Activated effector memory CD4-positive, alpha-beta T cell treated with anti-CD3 and anti-CD28 coated beads, Interleukin-2, amount 50 U/mL, for 16 hours (primary cell): ENCODE measurements at regions not wholly inside any gene's neighbourhood (a gene's known extent, or its start where the extent isn't known, plus 50 kb on each side); places are given as distances from the start of the nearest gene placed in this dataset.

Source experiments
- DNase-seq: peaks from one replicate; pipeline ENCODE4 v3.0.0-alpha.2; 2020

DNA sequence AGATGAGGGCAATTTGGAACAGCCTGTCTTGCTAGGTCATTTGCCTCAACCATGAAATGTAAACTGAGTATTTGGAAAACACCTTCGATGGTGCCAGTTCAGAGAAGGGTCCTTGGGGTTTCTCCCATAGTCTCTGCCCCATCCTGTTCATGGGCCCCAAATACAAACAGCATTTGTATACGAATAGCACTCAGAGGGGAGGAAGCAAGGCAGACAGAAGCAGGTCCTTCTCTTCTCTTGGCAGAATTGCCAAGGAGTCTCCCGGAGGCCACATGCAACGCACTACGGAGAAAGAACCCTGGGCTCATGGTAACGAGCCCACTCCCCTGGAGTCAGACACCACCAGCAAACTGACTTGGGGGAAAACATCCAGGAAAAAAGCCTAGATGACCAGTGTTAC lies 162.1 kb downstream of the RAB11FIP2 start:
- no peak for DNase-seq

DNA sequence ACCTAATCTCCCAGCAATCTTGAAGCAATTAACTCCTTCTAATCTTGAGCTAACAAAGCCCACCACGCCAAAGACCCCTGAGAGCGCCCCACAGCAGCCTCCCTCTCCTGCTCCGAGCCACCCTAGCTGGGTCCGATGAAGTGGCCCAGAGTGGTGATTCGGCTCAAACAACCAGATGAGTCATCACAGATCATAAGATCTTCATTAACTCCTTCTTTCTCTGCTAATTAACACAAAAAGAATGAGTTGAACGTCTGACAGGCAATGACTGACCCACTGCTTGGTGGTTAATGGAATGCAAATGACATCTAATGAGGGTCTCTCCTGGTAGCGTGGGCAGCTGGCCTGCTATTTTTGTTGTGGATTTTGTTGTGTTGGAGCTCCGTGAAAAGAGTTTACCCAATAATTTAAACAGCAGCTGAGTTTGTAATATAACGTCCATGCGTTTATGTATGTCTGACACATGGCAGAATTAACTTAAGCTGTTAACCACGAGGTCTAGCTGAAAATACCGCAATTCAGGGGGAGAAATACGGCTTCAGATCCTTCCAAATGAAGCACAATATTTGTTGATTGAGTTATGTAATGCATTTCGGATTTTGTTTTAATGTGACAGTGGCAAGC lies 161.4 kb downstream of the RAB11FIP2 start:
- DNase-seq: no peak

DNA sequence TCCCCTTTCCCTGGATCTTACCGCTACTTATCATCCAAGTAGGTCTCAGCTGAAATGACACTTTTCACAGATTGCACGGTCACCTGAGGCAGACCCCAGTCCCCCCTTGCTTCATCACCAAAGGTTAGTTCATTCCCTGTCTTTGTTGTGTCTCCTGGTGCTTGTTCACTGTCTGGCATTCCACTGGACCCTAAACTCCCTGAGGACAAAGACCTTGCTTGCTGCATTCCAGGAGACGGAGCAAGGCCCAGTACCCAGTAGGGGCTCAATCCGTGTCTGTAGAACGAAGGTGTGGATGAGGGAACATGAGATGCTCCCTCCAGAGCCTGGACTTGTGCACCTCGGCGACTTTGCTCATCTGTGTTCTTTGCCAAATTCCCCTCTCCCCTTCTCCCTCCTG lies 160.0 kb downstream of the RAB11FIP2 start:
- DNase-seq: no peak

DNA sequence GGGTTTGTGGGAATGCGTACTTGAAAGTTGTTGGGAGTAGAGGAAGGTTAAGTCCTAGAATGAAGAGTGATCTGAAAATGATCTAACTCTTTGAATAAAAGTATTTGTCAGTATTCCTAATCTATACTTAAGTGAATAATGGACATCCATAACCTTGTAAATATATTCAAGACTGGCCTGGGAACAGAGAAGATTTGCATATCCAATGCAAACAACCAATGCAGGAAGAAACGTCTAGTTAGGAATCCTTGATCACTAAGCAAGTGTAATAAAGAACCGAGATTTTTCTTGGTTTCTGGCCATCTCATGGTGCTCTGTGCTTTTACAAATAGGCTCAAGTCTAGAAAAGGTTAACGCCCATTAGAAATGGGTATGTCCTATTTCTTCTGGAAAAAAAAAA lies 157.1 kb downstream of the RAB11FIP2 start:
- no peak for DNase-seq

DNA sequence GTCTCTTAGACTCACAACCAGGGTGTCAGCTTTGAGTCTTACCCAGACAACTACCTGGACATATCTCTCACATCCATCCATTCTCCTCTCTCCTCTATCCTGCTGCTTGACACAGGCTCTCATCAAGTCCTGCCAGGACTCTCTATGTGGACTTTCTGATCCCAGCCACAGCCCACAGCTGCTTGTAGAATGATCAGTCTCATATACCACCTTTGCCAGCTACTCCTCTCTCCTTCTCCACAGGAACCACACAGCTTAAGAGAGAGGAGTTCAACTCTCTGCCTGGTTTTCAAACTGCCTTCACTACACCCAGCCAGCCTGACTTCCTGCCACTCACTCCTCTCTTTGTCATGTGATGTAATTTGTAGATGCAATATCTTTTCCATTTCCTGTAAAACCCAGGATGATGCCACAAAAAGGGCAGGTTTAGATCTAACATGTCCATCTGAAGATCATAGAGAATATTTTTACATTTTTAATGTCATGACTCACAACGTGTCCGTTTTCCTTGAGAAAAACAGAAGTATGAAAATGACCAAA lies 154.0 kb downstream of the RAB11FIP2 start:
- DNase-seq: no peak

DNA sequence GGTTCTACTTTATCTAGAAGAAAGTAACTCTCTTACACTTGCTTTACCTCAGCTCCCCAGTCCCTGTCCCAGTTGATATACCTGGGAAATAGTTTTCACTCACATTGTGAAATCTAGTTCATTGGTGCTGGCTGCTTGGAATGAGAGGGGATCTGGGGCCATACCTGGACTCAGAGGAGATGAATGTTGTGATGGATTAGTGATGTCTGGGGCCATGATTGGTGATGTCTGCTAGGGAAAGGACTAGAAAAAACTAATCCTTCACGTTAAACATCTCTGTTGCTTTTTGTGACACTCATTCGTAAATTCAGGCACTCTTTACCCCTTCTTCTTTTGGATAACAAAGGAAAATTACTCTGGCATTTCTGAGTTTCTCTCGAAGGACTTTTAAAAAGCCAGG lies 152.4 kb downstream of the RAB11FIP2 start:
- DNase-seq: no peak

DNA sequence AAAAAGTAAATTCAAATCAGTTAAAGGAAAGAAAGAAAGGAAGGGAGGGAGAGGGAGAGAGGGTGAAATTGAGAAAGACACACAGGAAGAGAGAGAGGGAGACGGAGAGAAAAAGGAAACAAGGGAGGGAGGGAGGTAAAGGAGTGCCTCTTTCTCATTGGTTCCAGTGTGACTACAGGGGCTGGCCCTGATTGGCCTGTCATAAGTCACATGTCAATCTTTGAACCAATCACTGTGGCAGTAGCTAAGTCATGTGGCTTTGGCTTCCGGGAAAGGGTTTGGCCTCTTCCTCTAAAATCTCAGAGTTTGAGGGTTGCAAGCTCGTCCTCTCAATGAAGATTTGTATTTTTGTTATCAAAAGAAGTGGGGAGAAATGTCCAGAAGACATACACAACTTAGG lies 150.2 kb downstream of the RAB11FIP2 start:
- no peak for DNase-seq

DNA sequence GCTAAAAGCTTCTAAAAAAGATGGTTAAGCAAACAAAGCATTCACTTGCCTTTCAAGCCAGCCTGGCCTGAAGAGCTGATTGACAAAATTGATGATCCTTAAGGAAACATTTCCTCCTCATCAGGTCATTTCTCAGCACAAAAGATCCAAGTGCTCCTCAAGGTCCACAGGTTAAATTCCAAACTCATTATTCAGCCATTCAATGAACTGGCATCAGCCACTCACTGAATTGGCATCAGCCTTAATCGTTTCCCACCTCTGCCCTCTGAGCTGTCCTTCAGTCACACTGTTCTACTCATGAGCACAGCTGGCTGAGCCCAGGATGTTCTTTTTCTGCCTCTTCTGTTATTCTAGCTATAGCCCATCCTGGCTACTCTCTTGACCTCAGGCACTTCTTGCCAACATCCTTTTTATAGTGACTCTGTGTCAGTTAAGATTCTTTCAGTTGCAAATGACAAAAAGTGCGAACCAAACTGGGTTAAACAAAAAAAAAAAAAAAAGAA lies 147.5 kb downstream of the RAB11FIP2 start:
- DNase-seq: no peak

DNA sequence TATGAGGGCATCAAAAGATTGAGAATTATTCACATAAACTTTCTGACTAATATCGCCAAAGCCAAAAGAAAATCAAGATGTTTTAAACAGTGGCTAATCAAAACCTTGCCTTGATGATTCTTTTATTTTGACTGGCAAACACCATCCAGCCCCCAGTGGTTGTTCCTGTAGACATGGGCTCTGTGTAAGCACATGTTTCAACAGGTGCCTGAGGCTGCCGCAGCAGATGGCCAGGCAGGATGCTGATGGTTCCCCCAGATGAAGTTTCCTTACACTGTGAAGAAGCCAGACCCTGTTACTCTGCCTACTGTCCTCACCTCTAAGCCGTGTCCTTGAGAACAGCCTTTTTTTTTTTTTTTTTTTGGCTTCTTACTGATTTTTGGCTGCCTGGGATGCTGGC lies 146.5 kb downstream of the RAB11FIP2 start:
- DNase-seq: no peak

DNA sequence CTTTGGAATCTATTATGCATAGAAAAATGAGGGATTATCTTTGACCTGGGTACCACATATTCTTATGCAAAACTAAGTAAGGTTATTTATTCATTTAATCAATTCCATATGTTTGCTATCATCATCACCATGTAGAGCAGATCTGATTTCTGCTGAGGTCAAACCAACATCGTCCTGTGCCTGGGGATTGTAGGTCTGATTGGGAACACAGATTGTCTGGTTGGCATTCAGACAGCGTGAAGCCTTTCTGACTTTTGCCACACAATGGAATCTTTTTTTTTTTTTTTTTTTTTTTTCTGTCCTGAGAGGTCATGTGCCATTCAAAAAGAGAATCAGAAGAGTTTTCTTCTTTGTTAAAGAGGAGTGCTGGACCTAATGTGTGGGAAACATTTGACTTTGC lies 142.9 kb downstream of the RAB11FIP2 start:
- no peak for DNase-seq

DNA sequence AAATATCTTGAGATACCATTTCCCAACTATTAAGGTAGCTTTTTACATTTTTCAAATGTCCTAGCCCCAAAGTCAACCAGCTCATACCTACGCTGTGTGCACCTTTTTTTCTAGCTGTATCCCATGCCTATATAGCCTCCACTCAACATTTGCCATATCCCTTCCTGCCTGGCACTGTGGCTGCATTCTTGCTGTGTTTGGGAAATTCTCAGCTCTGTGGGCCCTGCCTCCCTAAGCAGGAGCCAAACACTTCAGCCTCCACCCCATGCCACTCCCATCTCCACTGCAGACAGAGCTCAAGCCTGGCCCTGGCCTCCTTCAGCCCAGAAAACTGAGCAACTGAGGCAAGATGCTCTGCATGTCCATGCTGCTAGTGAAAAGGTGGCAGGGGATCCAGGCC lies 141.3 kb downstream of the RAB11FIP2 start:
- no peak for DNase-seq

DNA sequence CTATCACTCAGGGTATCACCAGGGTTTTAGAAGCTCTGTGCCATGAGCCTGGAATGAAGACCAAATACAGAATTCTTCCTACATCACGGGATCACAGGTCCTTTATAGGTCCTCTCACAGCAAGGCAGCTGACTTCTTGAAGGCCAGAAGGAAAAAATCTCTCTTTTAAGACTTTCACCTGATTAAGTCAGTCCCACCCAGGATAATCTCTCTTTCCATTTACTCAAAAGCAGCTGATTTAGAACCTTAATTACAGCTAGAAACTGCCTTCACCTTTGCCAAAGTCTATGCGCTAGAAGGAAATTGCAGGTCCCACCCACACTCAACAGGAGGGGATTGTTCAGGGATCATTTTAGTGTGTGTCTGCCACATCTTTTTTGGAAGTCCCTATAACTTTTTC lies 135.1 kb downstream of the RAB11FIP2 start:
- no peak for DNase-seq

DNA sequence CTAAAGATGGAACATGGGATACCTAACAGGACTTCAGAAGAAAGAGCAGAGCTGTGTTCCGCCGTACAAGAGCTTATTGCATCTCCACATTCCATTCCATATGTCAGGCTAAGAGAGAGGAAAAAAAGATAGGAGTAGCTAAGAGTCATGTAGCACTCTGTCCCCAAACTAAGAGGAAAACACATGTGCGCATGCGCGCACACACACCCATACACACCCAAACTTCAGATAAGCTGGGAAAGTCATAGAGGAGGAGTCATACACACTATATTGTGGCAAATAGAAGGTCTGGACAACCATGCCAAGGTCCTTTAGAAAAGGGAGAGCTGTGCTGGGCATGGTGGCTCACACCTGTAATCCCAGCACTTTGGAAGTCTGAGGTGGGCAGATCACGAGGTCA lies 132.4 kb downstream of the RAB11FIP2 start:
- DNase-seq: no peak

DNA sequence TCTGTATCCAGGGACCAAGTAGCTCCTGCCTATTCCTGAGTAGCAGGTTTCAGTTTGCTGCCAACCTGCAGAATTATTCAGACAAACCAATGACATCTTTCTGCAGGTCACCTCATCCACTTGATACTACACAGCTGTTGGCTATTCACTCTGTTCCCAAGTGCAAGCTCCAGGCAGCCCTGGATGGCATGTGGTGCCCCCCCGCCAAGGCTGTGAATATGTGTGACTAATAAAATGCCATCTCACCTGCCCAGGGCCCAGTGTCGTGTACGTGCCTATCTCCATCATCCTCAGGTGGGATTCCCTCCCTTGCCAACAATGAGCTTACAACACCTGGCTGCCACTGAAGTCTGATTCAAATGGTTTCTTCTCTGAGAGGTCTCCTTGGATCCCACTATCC lies 125.8 kb downstream of the RAB11FIP2 start:
- no peak for DNase-seq

DNA sequence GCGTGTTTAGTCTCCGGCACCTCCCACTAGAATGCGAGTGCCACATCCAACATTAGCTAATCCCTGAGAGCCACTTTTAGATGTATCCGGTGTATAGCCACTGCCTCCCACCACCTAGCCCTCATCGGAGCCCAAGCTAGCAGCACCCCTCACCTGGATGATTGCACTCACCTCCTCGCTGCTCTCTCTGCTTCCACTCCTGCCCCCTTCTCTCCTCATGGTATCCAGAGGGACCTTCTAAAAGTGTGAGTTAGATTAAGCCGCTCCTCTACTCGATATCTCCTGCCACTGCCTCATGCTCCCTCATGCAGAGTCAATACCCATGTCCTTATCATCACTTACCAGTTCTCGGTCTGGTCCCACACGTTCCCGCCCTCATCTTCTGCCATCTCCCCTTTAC lies 125.3 kb downstream of the RAB11FIP2 start:
- no peak for DNase-seq

DNA sequence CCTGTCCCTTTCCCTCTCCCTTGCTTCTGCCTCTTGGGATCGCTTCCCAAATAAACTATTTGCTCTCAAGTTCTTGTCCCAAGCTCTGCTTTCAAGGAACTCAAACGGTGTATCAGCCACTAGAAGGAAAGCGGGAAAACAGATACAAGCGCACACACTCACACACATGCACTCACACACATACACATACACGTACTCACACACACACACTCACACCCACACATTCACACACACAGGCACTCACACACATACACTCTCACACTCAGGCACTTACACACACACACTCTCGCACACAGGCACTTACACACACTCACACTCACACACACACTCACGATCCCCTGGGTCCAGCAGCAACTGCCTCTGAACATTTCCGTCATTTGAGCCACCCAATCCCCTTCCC lies 121.9 kb downstream of the RAB11FIP2 start:
- DNase-seq: no peak

DNA sequence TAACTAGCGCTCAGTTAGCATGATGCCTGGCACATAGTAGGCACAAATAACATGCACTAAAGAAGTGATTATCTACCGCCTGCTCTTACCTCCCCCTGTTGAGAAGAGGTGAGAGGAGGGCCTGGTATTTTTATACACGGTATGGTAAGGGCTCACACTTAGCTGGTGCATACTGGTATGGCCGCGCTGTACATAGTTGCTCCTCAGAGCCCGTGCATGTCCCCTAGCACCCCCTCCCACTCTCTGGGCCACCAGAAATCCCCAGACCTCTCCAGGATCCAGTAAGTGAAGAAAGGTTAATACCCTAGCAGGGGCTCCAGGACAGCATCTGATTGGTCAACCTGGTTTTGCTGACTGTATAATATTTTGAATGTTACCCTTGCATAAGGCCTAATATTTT lies 121.4 kb downstream of the RAB11FIP2 start:
- no peak for DNase-seq

DNA sequence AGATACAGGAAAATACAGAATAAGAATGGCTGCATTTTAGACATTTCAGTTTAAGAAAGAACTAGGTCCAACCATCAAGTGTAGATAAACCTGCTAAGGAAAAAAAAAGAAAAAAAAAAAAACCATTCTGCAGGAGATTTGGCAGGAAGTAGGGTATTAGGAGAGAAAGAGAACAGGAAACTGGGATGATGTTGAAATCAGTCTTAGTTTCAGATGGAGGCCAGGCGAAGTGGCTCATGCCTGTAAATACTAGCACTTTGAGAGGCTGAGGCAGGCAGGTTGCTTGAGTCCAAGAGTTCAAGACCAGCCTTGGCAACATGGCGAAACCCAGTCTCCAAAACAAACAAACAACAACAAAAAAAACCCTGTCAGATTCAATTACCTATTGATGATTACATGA lies 120.2 kb downstream of the RAB11FIP2 start:
- no peak for DNase-seq

DNA sequence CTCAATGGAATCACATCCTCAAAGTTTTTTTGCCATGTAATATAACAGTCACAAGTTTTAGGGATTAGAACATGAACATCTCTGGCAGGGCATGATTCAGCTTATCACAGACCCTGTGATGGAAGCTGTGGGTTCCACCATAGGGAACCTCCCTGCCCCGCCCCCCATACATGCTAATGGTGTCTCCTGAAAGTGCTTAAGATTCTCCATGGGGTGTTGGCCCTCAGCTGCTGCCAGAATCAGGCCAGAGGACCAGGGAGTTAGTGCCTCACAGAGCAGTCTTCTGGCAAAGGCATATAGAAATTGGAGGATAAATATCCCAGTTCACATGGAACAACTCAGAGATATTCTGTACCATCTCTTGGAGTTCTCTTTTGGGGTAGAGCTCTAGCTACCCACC lies 119.4 kb downstream of the RAB11FIP2 start:
- DNase-seq: no peak

DNA sequence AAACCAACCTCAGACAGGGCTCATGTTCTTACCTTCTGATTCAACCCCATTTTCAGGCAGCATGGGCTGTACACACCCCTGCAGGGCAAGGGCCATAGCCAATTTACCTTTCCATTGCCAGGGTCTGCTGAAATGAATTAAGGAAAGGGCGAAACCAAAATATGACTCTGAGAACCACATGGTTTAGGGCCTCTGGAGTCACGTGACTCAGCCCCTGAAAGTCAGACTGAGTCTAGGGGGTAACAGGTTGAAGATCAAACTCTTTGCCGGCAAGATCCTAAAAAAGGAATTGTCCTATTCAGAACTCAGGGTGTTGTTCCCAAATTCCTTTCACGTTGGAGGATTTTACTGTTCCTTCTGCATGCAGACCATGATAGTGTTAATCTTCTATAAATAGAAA lies 118.9 kb downstream of the RAB11FIP2 start:
- no peak for DNase-seq

DNA sequence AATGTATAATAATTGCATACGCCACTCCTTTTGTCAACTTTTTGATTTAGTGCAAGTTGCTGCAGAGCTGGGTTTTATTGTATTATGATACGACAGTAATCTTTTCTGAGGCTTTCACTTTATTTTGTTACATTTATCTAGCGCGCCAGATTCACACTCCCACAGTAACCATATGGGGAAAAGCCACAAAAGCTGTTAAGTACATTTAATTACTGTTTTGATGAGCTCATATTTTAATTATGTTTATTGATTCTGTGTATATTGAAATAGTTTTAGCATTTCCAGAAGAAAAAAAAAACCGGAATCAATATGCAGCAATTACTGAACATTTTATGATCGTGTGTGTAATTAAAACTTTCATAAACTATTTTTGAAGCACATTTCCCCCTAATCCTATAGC lies 118.5 kb downstream of the RAB11FIP2 start:
- DNase-seq: no peak

DNA sequence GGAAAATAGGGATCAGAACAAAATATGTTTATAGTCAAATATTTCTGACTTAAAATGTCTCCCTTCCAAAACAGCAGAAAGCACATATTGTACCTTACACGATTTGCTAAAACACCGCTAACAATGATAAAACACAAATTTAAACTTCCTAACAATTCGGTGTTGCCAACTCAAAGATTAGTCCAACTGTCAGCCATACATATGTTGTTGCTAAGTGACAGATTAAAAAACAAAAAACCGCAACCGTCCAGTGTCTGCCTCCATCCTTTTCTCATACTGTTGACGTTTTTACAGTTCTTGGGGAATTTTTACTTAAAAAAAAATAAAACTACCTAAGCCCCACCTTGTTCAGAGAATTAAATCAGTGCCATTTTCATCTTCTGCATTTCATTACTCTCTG lies 118.0 kb downstream of the RAB11FIP2 start:
- no peak for DNase-seq

DNA sequence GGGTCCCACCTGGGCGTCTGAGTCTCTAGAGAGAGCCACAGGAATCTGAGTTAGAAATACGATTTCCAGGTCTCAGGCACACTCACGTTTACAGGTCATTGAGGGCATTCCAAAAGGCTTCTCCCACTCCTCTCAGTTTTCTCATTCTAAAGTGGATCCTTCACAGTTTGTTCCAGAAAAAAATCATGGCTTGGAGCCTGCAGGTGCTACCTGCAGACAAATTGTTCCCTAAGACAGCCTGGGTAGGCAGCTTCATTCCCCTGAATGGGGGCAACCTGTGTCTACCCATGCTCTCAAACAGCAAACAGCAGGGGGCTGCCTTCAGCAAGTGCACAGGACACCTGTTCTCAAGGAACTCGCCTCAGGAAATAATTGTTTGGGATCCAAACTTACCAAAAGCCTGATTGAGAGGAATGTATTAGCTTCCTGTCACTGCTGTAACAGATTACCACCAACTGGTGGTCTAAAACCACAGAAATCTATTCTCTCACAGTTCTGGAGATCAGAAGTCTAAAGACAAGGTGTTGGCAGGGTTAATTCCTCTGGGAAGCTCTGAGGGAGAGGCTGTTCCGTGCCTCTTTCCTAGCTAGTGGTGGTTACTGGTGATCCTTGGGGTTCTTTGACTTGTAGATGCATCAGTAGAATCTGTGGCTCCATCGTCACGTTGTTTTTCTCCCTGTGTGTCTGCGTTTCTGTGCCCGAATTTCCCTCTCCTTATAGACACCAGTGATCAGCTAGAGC lies 117.2 kb downstream of the RAB11FIP2 start:
- DNase-seq: no peak

DNA sequence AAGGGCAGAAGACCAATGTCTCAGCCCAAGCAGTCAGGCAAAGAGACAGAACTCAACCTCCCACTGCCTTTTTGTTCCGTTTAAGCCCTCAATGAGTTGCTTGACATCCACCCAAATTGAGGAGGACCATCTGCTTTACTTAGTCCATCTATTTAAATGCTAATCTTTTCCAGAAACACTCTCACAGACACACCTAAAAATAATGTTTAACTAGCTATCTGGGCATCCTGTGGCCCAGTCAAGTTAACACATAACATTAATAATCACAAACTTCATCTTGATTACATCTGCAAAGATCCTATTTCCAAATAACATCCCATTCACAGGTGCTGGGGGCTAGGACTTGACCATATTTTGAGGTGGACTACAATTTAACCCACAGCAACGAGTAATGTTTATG lies 115.7 kb downstream of the RAB11FIP2 start:
- no peak for DNase-seq

DNA sequence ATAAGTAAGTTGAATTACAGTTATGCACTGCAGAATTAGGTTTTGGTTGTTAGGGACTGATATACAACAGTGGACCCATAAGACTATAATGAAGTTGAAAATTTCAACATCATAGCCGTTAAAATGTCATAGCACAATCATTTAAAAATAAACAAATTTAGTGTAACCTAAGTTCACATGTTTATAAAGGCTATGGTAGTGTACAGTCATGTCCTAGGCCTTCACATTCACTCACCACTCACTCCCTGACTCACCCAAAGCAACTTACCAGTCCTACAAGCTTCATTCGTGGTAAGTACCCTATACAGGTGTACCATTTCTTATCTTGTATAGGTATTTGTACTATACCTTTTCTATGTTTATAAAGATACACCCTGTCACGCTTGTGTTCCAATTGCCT lies 113.7 kb downstream of the RAB11FIP2 start:
- DNase-seq: no peak
